Mucosa of descending colon (tissue), 3 donors: ENCODE measurements at regions not wholly inside any gene's neighbourhood (a gene's known extent, or its start where the extent isn't known, plus 50 kb on each side); places are given as distances from the start of the nearest gene placed in this dataset.

Experiments used
- ATAC-seq: fragments of 200-7000 bp; cut with Tn5 transposase; one replicate; pipeline ENCODE4 v1.9.1; 2020; ENCODE audit warnings: mild to moderate bottlenecking, moderate library complexity
- DNase-seq, 3 donors: peaks; one replicate each; pipeline ENCODE4 v3.0.0-alpha.2; 2020
- H3K36me3 ChIP-seq: fragments of 200-600 bp; one replicate; pipeline ENCODE4 v1.8.0; 2021; ENCODE audit warnings: low read depth, mild to moderate bottlenecking
- H3K4me1 ChIP-seq: fragments of 200-600 bp; one replicate; pipeline ENCODE4 v1.8.0; 2021; ENCODE audit warnings: low read depth, mild to moderate bottlenecking
- H3K4me3 ChIP-seq: fragments of 200-600 bp; one replicate; pipeline ENCODE4 v1.8.0; 2021; ENCODE audit warnings: mild to moderate bottlenecking
- H3K9me3 ChIP-seq: fragments of 200-600 bp; one replicate; pipeline ENCODE4 v1.8.0; 2021; ENCODE audit warnings: mild to moderate bottlenecking
- CTCF ChIP-seq: fragments of 200-600 bp; IDR thresholded peaks from one replicate; pipeline ENCODE4 v1.8.0; 2022; ENCODE audit warnings: antibody characterized with exemption, mild to moderate bottlenecking
- intact Hi-C, 2 donors: fragments of 100-400 bp; cut with DNase I in 1 of 2; cut with micrococcal nuclease in 1 of 2; formaldehyde crosslinking; loops; one replicate each; pipeline versions ENCODE4 v1.11.0 to v1.11.1; 2022; cut with DNase I, micrococcal nuclease
- donor health status: DM: no; HTN: no; CAD: no; lungs with moderate emphysema.
- donor health status: DM: no; HTN: no; CAD: no.
- donor health status: DM: no; HTN: yes; CAD: no.

- no peaks in the 10 kb centered on the region for H3K4me1 ChIP-seq
- H3K4me3 ChIP-seq = no peak overlapping the region
- ATAC-seq (no peak), DNase-seq (no peak)
- H3K9me3 ChIP-seq = peaks cover 5% of the 10 kb centered on the region
- no peaks in the 10 kb centered on the region for H3K36me3 ChIP-seq
- no peak for TF ChIP-seq CTCF
- intact Hi-C loops = no loop called here
These were observed 1504.4 kb upstream of the CADM2 start for GRCh38 chr3:83454353-83454752.

- Histone ChIP-seq H3K4me1 (no peaks in the 10 kb centered on the region), H3K4me3 (no peak overlapping the region), H3K36me3 (no peaks in the 10 kb centered on the region), H3K9me3 (peaks cover 9% of the 10 kb centered on the region)
- no peak for ATAC-seq
- no peak for DNase-seq
- intact Hi-C loops = no loop called here
- no peak for TF ChIP-seq CTCF
These were observed 1501.2 kb upstream of the CADM2 start for GRCh38 chr3:83457551-83457950.

GRCh38 chr3:83460052-83460451 lies 1498.7 kb upstream of the CADM2 start:
- intact Hi-C loops = no loop called here
- no peak overlapping the region for H3K4me3 ChIP-seq
- no peaks in the 10 kb centered on the region for H3K36me3 ChIP-seq
- no peak for TF ChIP-seq CTCF
- DNase-seq (no peak), ATAC-seq (no peak)
- H3K4me1 ChIP-seq = no peaks in the 10 kb centered on the region
- H3K9me3 ChIP-seq = peaks cover 9% of the 10 kb centered on the region

GRCh38 chr3:83461411-83461810 lies 1497.4 kb upstream of the CADM2 start:
- Histone ChIP-seq H3K4me3 (no peak overlapping the region), H3K4me1 (no peaks in the 10 kb centered on the region), H3K9me3 (peaks cover 9% of the 10 kb centered on the region), H3K36me3 (no peaks in the 10 kb centered on the region)
- DNase-seq (no peak), ATAC-seq (no peak)
- intact Hi-C loops = no loop called here
- no peak for TF ChIP-seq CTCF

GRCh38 chr3:83477563-83477962 lies 1481.2 kb upstream of the CADM2 start:
- Histone ChIP-seq H3K4me3 (no peak overlapping the region), H3K4me1 (no peaks in the 10 kb centered on the region), H3K9me3 (peaks cover 18% of the 10 kb centered on the region), H3K36me3 (no peaks in the 10 kb centered on the region)
- TF ChIP-seq CTCF = no peak
- intact Hi-C loops = no loop called here
- no peak for DNase-seq
- ATAC-seq = no peak

- intact Hi-C loops = no loop called here
- Histone ChIP-seq H3K36me3 (no peaks in the 10 kb centered on the region), H3K9me3 (peaks cover 11% of the 10 kb centered on the region), H3K4me3 (no peak overlapping the region), H3K4me1 (no peaks in the 10 kb centered on the region)
- TF ChIP-seq CTCF = no peak
- ATAC-seq = no peak
- no peak for DNase-seq
These were observed 1476.3 kb upstream of the CADM2 start for GRCh38 chr3:83482402-83483070.
